ENCODE measurements at regions not wholly inside any gene's neighbourhood (a gene's known extent, or its start where the extent isn't known, plus 50 kb on each side); places are given as distances from the start of the nearest gene placed in this dataset.

DNA sequence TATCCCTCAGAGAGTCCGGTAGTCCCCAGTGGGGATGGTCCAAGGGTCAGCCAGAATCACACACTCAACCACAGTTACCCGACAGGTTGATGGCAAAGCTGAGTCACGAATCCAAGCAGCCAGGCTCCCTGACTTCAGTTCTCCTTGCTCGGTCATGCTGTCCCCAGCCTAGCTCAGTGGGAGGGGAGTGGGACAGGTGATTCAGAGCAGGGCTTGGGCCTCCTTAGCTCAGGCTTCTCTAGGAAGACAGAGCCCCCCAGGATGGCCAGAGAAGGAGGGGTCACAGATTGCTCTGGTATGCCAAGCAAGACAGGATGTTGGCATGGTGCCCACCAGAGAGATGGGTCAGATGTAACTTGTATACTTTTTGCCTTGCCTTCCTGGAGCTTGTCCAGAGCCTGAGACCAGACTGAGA, 66.5 kb downstream of the EFNB1 start:
- H3K9me3 Mint-ChIP-seq = peaks cover 0 to 6% (median 0%) of the 10 kb centered on the region in 7 donors
- DNase-seq (no peak), ATAC-seq (ENCODE audit: low read depth in 2 of 2) (no peak)
- peak overlapping the region in 3 of 8 donors; percentile 49 to 80 (median 68) for H3K4me3 Mint-ChIP-seq
- H3K27me3 Mint-ChIP-seq = peaks cover 0 to 4% (median 0%) of the 10 kb centered on the region in 3 donors
- H3K27ac Mint-ChIP-seq = no peak overlapping the region
- H3K36me3 Mint-ChIP-seq = no peaks in the 10 kb centered on the region
- H3K4me1 Mint-ChIP-seq = peaks cover 0 to 6% (median 0%) of the 10 kb centered on the region in 3 donors

DNA sequence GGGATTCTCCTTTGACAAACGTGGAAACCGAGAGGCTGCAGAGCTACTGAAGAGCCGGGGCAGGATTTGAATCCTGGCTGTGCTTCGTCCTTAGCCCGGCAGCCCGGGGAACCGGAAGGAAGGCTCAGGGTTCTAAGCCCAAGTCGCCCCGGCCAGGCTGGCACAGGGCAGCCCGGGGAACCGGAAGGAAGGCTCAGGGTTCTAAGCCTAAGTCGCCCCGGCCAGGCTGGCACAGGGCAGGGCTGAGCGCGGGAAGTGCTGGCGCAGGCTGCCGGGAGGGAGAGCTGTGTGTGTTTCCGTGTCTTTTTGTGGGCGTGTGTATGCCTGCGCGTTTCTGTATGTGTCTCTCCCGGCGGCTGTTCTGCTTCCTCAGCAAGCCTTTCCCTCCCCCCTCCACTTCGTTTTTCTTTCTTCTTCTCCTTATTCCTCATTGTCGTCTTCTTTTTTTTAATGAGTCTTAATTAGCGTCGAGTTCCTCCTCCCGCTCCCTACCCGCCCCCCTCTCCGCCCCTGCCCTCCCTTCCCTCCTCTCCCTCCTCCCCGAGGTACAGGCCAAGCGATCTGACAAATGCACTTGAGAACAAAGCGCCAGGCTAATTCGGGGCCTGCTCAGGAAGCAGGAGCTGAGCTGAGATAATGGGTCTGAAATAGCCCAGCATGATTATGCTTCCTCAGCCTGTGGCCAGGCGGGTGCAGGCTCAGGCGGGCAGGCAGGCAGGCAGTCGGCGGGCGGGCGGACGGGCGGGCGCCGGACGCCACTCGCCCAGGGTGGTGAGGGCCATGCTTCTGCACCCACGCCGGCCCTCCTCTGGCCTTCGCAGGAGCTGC, 65.9 kb downstream of the EFNB1 start:
- ATAC-seq (ENCODE audit: low read depth in 2 of 2) = peak; percentile 37 to 66
- peak overlapping the region; percentile 41 to 85 (median 78) for H3K4me3 Mint-ChIP-seq
- DNase-seq = no peak
- peaks cover 0 to 4% (median 0%) of the 10 kb centered on the region in 3 donors for H3K27me3 Mint-ChIP-seq
- peaks cover 0 to 6% (median 0%) of the 10 kb centered on the region in 3 donors for H3K4me1 Mint-ChIP-seq
- peaks cover 0 to 6% (median 0%) of the 10 kb centered on the region in 7 donors for H3K9me3 Mint-ChIP-seq
- H3K27ac Mint-ChIP-seq = peak overlapping the region in 2 of 6 donors; percentile 1 to 67
- H3K36me3 Mint-ChIP-seq = no peaks in the 10 kb centered on the region

DNA sequence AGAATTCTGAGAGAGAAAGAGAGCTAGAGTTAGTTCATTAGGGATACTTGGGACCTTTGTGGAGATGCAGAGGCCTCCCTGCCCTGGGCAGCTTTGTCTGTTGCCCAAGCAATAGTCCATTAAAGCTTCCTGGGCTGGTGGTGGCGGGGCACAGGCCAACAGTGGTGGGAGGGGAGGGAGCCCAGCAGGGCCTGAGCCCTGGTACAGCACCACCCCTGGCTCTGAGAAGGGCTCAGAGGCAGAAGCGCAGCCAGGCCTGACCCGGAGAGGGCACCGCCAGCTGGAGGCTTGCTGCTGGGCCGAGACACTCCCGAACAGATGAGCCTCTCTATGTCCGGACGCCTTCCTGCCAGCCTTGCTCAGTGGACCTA, 65.3 kb downstream of the EFNB1 start:
- H3K36me3 Mint-ChIP-seq = no peaks in the 10 kb centered on the region
- H3K9me3 Mint-ChIP-seq = peaks cover 0 to 6% (median 0%) of the 10 kb centered on the region in 7 donors
- H3K4me1 Mint-ChIP-seq = peaks cover 0 to 6% (median 0%) of the 10 kb centered on the region in 3 donors
- DNase-seq = no peak
- peak overlapping the region in 5 of 8 donors; percentile 49 to 81 (median 80) for H3K4me3 Mint-ChIP-seq
- peak overlapping the region in 2 of 6 donors; percentile 1 to 76 for H3K27ac Mint-ChIP-seq
- H3K27me3 Mint-ChIP-seq = peaks cover 0 to 4% (median 0%) of the 10 kb centered on the region in 3 donors
- ATAC-seq (ENCODE audit: low read depth in 2 of 2) = peak in 1 of 2 donors; percentile 16

GRCh38 chrX:68892651-68893050, 63.8 kb downstream of the EFNB1 start:
- Mint-ChIP-seq H3K36me3 (no peaks in the 10 kb centered on the region), H3K4me1 (peaks cover 0 to 6% (median 0%) of the 10 kb centered on the region in 3 donors), H3K4me3 (no peak overlapping the region), H3K27ac (no peak overlapping the region), H3K27me3 (peaks cover 0 to 4% (median 0%) of the 10 kb centered on the region in 3 donors), H3K9me3 (peaks cover 0 to 6% (median 0%) of the 10 kb centered on the region in 7 donors)
- ATAC-seq (ENCODE audit: low read depth in 2 of 2) (no peak), DNase-seq (no peak)

DNA sequence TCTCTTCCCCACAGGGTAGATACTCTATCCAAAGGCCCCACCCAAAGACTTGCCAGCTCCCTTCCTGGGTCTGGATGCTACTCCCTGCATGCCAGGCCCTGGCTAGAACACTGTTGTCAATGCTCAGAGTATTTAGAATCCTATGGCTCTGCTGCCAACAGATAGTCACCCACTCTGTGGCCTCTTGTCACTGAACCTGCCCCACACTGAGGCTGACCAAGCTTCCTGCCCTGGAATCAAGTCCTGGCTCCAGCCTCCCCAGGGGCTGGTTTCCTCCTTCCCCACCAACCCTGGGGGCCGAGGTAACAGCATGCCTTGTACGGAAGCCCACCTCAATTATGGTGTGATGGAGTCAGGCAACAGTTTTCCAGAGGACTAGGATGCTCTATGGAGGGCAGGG, 63.3 kb downstream of the EFNB1 start:
- Mint-ChIP-seq H3K9me3 (peaks cover 0 to 6% (median 0%) of the 10 kb centered on the region in 7 donors), H3K36me3 (no peaks in the 10 kb centered on the region), H3K27me3 (peaks cover 0 to 4% (median 0%) of the 10 kb centered on the region in 3 donors), H3K4me3 (no peak overlapping the region), H3K4me1 (peaks cover 0 to 6% (median 0%) of the 10 kb centered on the region in 3 donors), H3K27ac (no peak overlapping the region)
- DNase-seq (no peak), ATAC-seq (ENCODE audit: low read depth in 2 of 2) (no peak)

All from naive B cell (primary cell).